ENCODE measurements at regions not wholly inside any gene's neighbourhood (a gene's known extent, or its start where the extent isn't known, plus 50 kb on each side); places are given as distances from the start of the nearest gene placed in this dataset.

- no peak for DNase-seq (ENCODE audit: low read depth in 2 of 2)
These were observed 479.9 kb upstream of the AKR1E2 start for GRCh38 chr10:4345877-4346646.

- no peak for DNase-seq (ENCODE audit: low read depth in 2 of 2)
These were observed 481.5 kb upstream of the AKR1E2 start for GRCh38 chr10:4344492-4344994.

- DNase-seq (ENCODE audit: low read depth in 2 of 2) = no peak
These were observed 482.1 kb upstream of the AKR1E2 start for GRCh38 chr10:4343873-4344272.

- no peak for DNase-seq (ENCODE audit: low read depth in 2 of 2)
These were observed 482.9 kb upstream of the AKR1E2 start for GRCh38 chr10:4343091-4343490.

GRCh38 chr10:4338768-4339167 is 487.2 kb upstream of the AKR1E2 start:
- no peak for DNase-seq (ENCODE audit: low read depth in 2 of 2)

- DNase-seq (ENCODE audit: low read depth in 2 of 2) = no peak
These were observed 488.4 kb upstream of the AKR1E2 start for GRCh38 chr10:4337563-4337962.

GRCh38 chr10:4334871-4335270 is 491.1 kb upstream of the AKR1E2 start:
- DNase-seq (ENCODE audit: low read depth in 2 of 2) = no peak

GRCh38 chr10:4334015-4334414 is 492.0 kb upstream of the AKR1E2 start:
- DNase-seq (ENCODE audit: low read depth in 2 of 2) = no peak

- no peak for DNase-seq (ENCODE audit: low read depth in 2 of 2)
These were observed 492.5 kb upstream of the AKR1E2 start for GRCh38 chr10:4333459-4333894.

GRCh38 chr10:4332764-4333458 is 493.1 kb upstream of the AKR1E2 start:
- no peak for DNase-seq (ENCODE audit: low read depth in 2 of 2)

GRCh38 chr10:4331150-4331549 is 494.9 kb upstream of the AKR1E2 start:
- DNase-seq (ENCODE audit: low read depth in 2 of 2) = no peak

- no peak for DNase-seq (ENCODE audit: low read depth in 2 of 2)
These were observed 495.4 kb upstream of the AKR1E2 start for GRCh38 chr10:4330636-4331035.

GRCh38 chr10:4329225-4329624 is 496.8 kb upstream of the AKR1E2 start:
- no peak for DNase-seq (ENCODE audit: low read depth in 2 of 2)

- no peak for DNase-seq (ENCODE audit: low read depth in 2 of 2)
These were observed 499.4 kb upstream of the AKR1E2 start for GRCh38 chr10:4326647-4327046.

- DNase-seq (ENCODE audit: low read depth in 2 of 2) = no peak
These were observed 506.1 kb upstream of the AKR1E2 start for GRCh38 chr10:4319870-4320367.

GRCh38 chr10:4316161-4316810 is 509.7 kb upstream of the AKR1E2 start:
- DNase-seq (ENCODE audit: low read depth in 2 of 2) = no peak

GRCh38 chr10:4315551-4315950 is 510.5 kb upstream of the AKR1E2 start:
- DNase-seq (ENCODE audit: low read depth in 2 of 2) = no peak

GRCh38 chr10:4313051-4313450 is 513.0 kb upstream of the AKR1E2 start:
- no peak for DNase-seq (ENCODE audit: low read depth in 2 of 2)

- no peak for DNase-seq (ENCODE audit: low read depth in 2 of 2)
These were observed 513.8 kb upstream of the AKR1E2 start for GRCh38 chr10:4312051-4312835.

GRCh38 chr10:4310172-4310571 is 515.8 kb upstream of the AKR1E2 start:
- DNase-seq (ENCODE audit: low read depth in 2 of 2) = no peak

- no peak for DNase-seq (ENCODE audit: low read depth in 2 of 2)
These were observed 518.1 kb upstream of the AKR1E2 start for GRCh38 chr10:4307910-4308309.

GRCh38 chr10:4306871-4307270 is 519.1 kb upstream of the AKR1E2 start:
- DNase-seq (ENCODE audit: low read depth in 2 of 2) = no peak

All from activated CD8-positive, alpha-beta memory T cell treated with anti-CD3 and anti-CD28 coated beads for 4 hours (primary cell).